HL-60 (cell line): ENCODE measurements at regions not wholly inside any gene's neighbourhood (a gene's known extent, or its start where the extent isn't known, plus 50 kb on each side); places are given as distances from the start of the nearest gene placed in this dataset.

ENCODE experiments used
- DNase-seq, 2 experiments: peaks; one replicate each; pipeline ENCODE4 v3.0.0-alpha.2; 2010 to 2020; ENCODE audit warnings: low read depth in 1 of 2, low spot score in 1 of 2
- H3K27ac ChIP-seq: fragments of 250-450 bp; sonication (Bioruptor Pico); replicated peaks from 2 replicates; pipeline ENCODE4 v1.5.1; 2020; ENCODE audit warnings: mild to moderate bottlenecking, moderate library complexity
- H3K27me3 ChIP-seq: fragments of 250-450 bp; sonication (Bioruptor Pico); 2 replicates; pipeline ENCODE4 v1.5.1; 2021; ENCODE audit warnings: mild to moderate bottlenecking, moderate library complexity; ENCODE audit not compliant: insufficient read depth, poor library complexity, severe bottlenecking
- H3K4me3 ChIP-seq: replicated peaks from 2 replicates; pipeline ENCODE4 v1.5.1; 2011; ENCODE audit warnings: mild to moderate bottlenecking, control low read depth, low read length; ENCODE audit not compliant: insufficient read depth
- GABPA ChIP-seq: IDR thresholded peaks from 2 replicates; pipeline ENCODE4 v1.6.1; 2012; ENCODE audit warnings: low read depth
- POLR2AphosphoS5 ChIP-seq: IDR thresholded peaks from 2 replicates; pipeline ENCODE4 v1.6.1; 2012; ENCODE audit warnings: low read depth
- SPI1 ChIP-seq: IDR thresholded peaks from 2 replicates; pipeline ENCODE4 v1.6.1; 2012; ENCODE audit warnings: low read depth, mild to moderate bottlenecking, borderline replicate concordance
- TF ChIP-seq, protein P1 (sequence below): IDR thresholded peaks from one replicate; pipeline ENCODE4 v1.5.1; 2011; ENCODE audit warnings: low read length, control low read depth, inconsistent platforms; ENCODE audit not compliant: insufficient read depth
- TF ChIP-seq, protein P2 (sequence below): IDR thresholded peaks from 2 replicates; pipeline ENCODE4 v1.6.1; 2012; ENCODE audit warnings: low read depth; ENCODE audit not compliant: insufficient replicate concordance

DNA sequence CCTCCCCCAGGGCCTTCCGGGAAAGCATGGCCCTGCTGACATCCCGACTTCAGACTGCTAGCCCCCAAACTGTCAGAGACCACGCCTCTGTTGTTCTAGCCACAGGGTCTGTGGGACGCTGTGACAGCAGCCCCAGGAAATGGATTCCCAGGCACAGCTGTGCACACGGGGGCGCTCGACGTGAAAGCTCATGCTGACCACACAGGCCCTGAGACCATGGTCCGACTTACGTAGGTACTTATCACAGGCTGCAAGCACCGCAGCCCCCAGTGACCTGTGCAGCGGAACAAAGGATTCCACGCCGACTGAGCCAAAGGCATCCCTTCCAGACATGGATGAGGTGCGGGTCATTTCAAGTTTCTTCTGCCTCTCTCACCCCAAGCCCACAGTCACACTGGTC, 150.6 kb downstream of the CTTN start:
- TF ChIP-seq, protein P1, sequence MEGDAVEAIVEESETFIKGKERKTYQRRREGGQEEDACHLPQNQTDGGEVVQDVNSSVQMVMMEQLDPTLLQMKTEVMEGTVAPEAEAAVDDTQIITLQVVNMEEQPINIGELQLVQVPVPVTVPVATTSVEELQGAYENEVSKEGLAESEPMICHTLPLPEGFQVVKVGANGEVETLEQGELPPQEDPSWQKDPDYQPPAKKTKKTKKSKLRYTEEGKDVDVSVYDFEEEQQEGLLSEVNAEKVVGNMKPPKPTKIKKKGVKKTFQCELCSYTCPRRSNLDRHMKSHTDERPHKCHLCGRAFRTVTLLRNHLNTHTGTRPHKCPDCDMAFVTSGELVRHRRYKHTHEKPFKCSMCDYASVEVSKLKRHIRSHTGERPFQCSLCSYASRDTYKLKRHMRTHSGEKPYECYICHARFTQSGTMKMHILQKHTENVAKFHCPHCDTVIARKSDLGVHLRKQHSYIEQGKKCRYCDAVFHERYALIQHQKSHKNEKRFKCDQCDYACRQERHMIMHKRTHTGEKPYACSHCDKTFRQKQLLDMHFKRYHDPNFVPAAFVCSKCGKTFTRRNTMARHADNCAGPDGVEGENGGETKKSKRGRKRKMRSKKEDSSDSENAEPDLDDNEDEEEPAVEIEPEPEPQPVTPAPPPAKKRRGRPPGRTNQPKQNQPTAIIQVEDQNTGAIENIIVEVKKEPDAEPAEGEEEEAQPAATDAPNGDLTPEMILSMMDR = no peak
- TF ChIP-seq, protein P2, sequence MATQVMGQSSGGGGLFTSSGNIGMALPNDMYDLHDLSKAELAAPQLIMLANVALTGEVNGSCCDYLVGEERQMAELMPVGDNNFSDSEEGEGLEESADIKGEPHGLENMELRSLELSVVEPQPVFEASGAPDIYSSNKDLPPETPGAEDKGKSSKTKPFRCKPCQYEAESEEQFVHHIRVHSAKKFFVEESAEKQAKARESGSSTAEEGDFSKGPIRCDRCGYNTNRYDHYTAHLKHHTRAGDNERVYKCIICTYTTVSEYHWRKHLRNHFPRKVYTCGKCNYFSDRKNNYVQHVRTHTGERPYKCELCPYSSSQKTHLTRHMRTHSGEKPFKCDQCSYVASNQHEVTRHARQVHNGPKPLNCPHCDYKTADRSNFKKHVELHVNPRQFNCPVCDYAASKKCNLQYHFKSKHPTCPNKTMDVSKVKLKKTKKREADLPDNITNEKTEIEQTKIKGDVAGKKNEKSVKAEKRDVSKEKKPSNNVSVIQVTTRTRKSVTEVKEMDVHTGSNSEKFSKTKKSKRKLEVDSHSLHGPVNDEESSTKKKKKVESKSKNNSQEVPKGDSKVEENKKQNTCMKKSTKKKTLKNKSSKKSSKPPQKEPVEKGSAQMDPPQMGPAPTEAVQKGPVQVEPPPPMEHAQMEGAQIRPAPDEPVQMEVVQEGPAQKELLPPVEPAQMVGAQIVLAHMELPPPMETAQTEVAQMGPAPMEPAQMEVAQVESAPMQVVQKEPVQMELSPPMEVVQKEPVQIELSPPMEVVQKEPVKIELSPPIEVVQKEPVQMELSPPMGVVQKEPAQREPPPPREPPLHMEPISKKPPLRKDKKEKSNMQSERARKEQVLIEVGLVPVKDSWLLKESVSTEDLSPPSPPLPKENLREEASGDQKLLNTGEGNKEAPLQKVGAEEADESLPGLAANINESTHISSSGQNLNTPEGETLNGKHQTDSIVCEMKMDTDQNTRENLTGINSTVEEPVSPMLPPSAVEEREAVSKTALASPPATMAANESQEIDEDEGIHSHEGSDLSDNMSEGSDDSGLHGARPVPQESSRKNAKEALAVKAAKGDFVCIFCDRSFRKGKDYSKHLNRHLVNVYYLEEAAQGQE = no peak
- TF ChIP-seq GABPA = no peak
- no peak for TF ChIP-seq SPI1
- TF ChIP-seq POLR2AphosphoS5 = no peak
- no peak overlapping the region for H3K4me3 ChIP-seq
- no peaks in the 10 kb centered on the region for H3K27me3 ChIP-seq
- no peak for DNase-seq
- no peak overlapping the region for H3K27ac ChIP-seq

DNA sequence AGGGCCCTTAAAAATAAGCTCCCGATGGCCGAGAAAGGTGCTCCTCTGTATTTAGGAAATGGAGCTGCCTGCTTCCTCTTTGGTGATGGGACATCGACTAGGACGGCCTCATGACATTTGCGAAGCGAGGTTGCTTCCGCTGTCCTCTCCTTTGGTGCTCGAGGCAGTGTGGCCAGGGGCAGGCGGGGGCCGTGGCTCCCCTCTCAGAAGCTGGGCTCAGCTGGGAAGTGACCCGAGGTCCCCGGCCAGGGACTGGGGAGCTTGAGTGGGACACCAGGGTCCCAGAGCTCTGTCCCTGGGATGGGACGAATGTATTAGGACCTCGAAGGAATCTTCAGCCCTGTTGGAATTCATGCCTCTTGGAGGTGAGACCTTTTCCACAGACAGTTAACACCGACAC, 151.1 kb downstream of the CTTN start:
- Histone ChIP-seq H3K27me3 (no peaks in the 10 kb centered on the region), H3K27ac (no peak overlapping the region), H3K4me3 (no peak overlapping the region)
- TF ChIP-seq SPI1 (no peak), POLR2AphosphoS5 (no peak), GABPA (no peak)
- TF ChIP-seq, protein P1 = no peak
- DNase-seq = no peak

DNA sequence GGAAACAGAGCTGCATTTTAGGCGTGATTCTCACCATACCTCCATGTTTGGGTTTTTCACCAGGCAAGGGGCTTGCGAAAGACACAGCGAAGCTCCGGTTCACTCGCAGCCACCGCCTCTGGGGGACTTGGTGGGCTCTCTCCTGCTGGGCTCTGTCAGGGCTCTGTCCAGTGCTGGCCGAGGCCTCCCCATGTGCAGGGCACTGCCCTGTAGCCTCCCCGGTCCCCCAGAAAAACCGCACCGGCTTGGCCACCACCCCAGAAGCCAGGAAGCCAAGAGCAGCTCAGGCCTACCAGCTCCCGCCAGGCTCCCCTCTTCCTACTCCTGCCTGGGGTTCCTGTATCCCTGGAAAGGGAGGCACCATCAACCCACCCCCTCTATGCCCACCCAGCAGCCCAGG, 151.5 kb downstream of the CTTN start:
- TF ChIP-seq, protein P2 = no peak
- TF ChIP-seq SPI1 (no peak), POLR2AphosphoS5 (no peak)
- TF ChIP-seq, protein P1 = no peak
- DNase-seq = no peak
- Histone ChIP-seq H3K27ac (no peak overlapping the region), H3K27me3 (no peaks in the 10 kb centered on the region), H3K4me3 (no peak overlapping the region)

DNA sequence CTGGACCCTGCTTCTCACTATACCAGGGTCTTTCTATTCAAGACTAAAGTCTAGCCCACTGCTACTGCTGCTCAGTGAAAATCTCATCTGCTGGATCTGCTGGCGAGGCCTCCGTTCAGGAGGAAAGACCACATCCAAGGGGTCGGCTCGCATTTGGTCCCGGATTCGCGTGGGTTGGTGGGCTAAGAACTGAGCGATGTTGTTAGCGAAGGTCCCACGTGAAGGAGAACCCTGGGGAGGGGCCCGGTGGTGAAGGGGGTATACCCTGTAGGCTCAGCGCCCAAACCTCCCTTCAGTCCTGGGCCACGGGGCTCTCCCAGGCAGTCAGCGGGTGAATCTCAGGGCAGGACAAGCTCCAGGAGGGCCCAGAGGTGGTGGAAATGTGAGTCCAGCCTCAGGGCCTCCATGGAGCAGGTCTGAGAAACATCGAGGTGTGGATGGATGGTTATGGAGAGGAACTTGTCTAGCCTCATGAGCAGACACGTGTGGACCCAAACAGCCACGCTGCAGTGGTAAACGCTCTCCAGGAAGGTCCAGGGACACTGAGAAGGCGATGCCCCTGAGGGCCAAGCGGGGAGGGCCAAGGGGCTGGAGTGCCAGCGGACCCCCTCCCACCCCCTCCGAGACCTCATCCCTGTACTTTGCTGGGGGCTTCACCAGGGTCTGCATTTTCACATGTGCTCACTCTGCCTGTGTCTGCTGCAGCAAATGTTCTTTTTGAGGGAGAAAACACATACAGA, 152.3 kb downstream of the CTTN start:
- DNase-seq = no peak
- no peak overlapping the region for H3K27ac ChIP-seq
- H3K27me3 ChIP-seq = no peaks in the 10 kb centered on the region
- no peak overlapping the region for H3K4me3 ChIP-seq
- TF ChIP-seq SPI1 (no peak), GABPA (no peak)
- TF ChIP-seq, protein P1 = no peak
